ENCODE measurements at regions not wholly inside any gene's neighbourhood (a gene's known extent, or its start where the extent isn't known, plus 50 kb on each side); places are given as distances from the start of the nearest gene placed in this dataset.

DNA sequence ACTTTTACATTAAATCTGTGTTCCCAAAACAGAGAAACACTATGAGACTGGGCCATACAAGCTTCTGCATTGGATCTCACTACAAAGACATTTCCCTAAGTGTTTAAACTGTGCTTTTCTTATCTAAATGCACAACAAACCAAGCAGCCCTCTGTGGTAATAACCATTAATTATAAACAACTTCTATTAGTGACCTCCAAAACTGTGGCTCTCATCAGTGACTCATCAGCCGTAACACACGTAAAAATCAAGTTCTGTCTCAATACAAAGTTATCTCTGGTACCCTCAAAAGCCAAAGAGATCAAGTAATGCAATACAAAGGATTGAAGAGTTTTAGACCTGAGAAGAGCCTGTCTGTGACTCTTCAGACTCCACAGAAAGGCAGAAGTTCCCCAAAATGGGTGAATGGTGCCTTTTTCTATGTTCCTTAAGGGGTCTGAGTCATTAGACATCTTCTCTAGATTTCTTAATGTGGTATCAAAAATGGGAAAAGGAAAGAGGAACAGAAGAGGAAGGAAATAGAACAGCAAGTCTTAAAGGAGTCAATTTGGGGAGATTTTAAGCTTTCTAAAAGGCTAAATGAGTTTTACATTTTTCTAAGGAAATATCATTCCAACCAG lies 189.8 kb upstream of the PPP1R2C start:
- TF ChIP-seq GATA1 (IDR thresholded peaks at IDR 0.05; ENCODE audit: low read depth, low read length): no peak
- TF ChIP-seq POLR2A (IDR thresholded peaks at IDR 0.05; ENCODE audit: low read length): no peak
- DNase-seq: no peak

DNA sequence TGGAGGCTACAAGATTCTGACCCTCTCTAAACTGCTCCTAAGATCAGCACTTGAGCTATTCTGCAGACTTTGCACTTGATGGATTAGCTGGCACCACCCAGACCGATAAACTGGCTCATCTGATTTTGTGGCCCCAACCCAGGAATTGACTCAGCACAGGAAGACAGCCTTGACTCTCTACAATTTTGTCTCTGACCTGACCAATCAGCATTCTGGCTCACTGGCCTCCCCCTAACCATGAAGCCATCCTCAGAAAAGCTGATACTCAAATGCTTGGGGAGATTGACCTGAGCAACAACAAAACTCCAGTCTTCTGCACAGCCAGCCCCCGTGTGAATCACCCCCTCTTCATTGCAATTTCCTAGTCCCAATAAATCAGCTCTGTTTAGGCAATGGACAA lies 195.4 kb upstream of the PPP1R2C start:
- TF ChIP-seq GATA1 (IDR thresholded peaks at IDR 0.05; ENCODE audit: low read depth, low read length): no peak
- no peak for TF ChIP-seq POLR2A (IDR thresholded peaks at IDR 0.05; ENCODE audit: low read length)

DNA sequence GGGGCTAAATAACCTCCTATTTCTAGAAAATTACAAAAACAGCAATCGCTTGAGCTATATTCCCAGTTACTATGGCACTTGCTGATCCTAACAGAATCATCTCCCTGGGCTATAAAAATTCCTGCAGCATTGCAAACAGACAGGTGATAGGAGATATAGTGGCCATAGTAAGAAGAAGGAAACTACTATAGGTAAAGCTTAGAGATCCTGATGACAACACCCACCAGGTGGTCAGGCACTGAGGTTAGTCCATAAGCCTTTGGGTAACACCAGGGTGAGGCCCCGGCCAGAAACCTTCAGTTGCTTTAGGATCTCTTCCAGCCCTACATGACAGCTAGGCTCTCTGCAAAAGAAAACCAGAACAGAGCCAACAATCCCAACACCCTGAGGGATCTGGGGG lies 197.9 kb upstream of the PPP1R2C start:
- TF ChIP-seq POLR2A (IDR thresholded peaks at IDR 0.05; ENCODE audit: low read length) (no peak), GATA1 (IDR thresholded peaks at IDR 0.05; ENCODE audit: low read depth, low read length) (no peak)

More for the DNA sequence above, 195.4 kb upstream of the PPP1R2C start:
- DNase-seq: no peak

DNA sequence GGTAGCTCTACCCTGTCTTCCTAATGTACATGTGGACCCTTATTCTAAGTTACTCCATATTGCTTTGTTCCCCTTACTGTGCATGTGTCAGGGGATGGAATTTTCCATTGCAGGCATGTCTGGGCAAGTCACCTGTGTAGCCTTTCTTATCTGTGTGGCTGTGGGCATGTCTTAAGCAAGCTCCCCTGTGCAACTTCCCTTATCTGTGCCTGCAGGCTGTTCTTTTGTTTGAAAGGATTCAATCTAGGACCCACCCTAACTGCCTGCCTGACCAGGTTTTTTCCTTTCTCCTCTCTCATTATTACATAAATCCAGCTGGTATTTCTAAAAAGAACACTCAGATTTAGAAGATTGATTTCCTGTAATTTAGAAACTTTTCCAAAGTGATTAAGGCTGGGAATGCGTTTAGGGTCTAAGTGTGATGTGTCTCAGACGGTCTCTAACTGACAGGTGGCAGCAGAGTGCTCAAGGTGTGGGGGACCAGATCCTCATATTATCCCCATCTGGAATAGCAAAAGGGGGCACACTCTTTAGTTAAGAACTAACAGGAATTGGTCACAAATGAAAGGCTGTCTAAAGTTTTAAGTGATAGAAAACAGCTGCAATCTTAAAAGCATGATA lies 198.9 kb upstream of the PPP1R2C start:
- peak; percentile 19 to 70 for DNase-seq
- no peak for TF ChIP-seq POLR2A (IDR thresholded peaks at IDR 0.05; ENCODE audit: low read length)
- no peak for TF ChIP-seq GATA1 (IDR thresholded peaks at IDR 0.05; ENCODE audit: low read depth, low read length)

More for the DNA sequence above, 197.9 kb upstream of the PPP1R2C start:
- DNase-seq: no peak

DNA sequence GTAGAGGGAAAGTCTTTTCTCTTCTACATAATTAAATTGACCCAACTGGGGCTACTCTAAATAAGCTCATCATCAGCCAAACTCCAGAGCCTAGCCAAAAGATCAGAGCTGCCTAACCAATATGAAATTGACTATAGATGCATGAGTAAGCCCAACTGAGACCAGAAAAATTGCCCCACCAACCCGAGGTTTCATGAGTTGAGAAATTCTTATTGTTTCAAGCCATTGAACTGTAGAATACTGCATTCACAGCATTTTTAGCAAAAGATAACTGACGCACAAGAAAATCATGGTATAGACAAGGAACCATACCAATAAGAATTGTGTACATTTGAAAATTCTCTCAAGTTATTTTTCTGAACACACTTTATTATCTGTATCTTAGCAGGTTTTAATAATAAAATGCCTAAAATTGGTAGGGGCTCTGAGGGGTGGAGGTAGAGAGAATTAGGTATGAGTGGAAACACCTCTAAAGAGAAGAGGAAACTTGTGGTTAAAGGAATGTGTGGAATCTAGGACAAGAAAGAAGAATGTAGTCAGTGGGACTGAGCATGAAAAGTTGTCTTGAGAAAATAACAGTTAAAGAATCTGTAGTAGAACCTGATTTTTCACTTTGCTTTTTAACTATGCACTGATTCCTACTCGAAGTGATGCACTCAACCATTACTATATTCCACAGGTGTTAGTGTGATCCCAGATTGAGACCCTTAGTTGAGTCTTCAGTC lies 200.9 kb upstream of the PPP1R2C start:
- no peak for DNase-seq
- no peak for TF ChIP-seq GATA1 (IDR thresholded peaks at IDR 0.05; ENCODE audit: low read depth, low read length)
- no peak for TF ChIP-seq POLR2A (IDR thresholded peaks at IDR 0.05; ENCODE audit: low read length)

DNA sequence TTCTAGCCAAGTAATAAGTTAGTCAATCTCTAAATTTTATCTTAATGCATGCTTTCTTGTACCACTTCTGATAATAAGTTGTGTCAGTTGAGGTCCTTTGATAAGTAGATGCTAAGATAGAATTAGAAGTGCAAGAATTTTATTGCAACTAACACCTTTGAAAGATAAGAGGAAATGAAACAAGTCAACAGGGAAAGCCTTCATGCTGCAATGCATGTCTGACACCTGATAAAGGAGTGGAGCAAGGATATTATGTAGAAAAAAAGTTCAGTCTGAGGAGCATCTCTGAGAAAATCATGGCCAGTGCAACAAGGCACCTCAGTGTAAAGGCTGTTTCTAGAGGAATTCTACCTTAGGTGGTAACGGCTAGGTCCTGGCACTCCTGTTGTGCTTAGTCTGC lies 210.7 kb upstream of the PPP1R2C start:
- TF ChIP-seq GATA1 (IDR thresholded peaks at IDR 0.05; ENCODE audit: low read depth, low read length) (no peak), POLR2A (IDR thresholded peaks at IDR 0.05; ENCODE audit: low read length) (no peak)
- no peak for DNase-seq

DNA sequence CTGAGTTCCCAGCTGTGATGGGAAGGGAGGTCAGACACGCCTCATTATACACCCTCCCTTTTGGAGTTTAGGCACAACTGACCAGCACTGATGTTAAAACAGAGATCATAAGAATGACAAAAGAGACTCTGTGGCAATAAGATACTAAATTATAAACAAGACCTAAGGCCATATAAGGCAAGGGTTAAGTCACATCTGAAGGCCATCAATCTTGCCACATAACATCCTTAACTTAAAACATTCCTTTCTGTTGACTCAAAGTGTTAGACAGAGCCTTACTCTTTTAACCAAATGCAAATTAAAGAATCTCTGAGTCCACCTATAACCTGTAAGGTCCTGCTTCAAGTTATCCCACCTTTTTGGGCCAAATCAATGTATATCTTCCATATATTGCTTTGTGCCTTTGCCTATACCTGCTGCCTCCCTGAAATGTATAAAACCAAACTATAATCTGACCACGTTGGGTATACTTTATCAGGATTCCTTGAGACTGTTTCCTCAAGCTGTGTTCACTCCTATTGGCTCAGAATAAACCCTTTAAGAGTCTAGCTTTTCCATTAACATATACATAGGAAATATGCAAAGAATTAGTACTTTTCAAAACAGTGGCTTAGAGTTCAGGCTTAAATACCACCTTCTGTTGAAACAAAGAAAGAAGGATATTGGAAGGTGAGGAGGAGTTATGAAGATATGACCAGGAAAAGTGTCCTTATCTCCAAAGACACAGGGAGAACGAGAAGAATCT lies 214.4 kb upstream of the PPP1R2C start:
- TF ChIP-seq POLR2A (IDR thresholded peaks at IDR 0.05; ENCODE audit: low read length) (no peak), GATA1 (IDR thresholded peaks at IDR 0.05; ENCODE audit: low read depth, low read length) (no peak)
- DNase-seq: no peak

DNA sequence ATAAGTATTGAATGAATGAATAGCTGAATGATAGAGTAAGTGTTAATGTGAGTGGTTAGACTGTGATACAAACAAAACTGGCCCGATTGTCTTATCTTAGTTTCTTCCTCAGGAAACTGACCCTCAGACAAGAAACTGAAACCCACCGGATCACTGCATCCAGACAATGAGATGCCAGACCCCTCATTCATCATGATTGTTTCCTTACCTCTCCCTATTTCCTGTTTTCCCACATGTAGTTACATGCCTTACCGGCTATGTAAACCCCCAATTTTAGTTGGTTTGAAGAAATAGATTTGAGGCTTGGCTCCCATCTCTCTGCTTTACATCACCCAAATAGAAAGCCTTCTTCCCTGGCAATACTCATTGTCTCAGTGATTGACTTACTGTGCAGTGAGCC lies 218.9 kb upstream of the PPP1R2C start:
- no peak for DNase-seq
- TF ChIP-seq POLR2A (IDR thresholded peaks at IDR 0.05; ENCODE audit: low read length) (no peak), GATA1 (IDR thresholded peaks at IDR 0.05; ENCODE audit: low read depth, low read length) (no peak)

DNA sequence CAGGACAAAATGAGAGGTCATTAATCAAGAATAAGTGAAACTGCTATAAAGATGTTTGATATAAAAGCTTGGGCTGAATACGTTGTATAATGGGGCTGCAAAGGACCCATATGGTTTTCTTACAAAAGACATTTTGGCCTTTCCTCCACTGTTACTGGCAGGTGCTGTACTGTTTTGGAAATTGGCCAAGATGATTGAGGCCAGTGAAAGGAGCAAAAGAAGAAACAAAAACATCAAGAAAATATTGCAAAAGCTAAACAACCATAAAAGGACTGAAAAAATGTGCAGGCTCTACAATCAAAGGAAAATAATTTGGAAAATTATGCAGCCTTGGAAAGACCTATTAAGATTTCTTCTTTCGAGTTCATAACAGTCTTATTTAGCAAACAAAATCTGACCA lies 222.2 kb upstream of the PPP1R2C start:
- TF ChIP-seq GATA1 (IDR thresholded peaks at IDR 0.05; ENCODE audit: low read depth, low read length) (no peak), POLR2A (IDR thresholded peaks at IDR 0.05; ENCODE audit: low read length) (no peak)
- no peak for DNase-seq

DNA sequence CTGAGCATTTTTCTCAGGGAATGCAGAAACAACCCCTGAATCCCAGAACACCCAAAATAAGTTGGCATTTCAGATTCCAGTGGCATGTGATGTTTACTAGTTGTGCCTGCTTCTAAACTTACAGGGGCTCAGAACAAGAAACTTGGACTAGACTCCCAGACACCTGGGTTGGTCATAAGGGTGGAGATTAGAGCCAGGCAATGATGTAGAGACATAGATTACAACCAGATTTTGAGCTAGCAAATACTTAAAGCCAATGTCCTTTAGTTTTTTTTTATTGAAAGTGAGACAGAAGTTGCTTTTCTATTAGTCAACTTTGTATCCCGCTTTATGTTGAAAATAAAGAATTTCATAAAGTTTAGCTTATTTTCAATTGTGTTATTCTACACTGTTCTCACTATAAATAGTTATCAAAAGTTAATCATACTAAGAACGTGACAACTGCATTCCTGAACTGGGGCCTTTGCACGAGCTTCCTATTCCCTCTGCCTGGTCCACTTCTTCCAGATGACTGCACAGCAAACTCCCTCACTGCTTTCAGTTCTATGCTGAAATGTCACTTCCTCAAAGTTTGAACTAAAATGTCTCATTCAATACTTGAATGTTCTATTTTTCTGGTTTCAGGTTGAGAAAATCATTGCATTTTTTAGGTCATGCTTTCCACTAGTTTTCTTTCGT lies 224.7 kb upstream of the PPP1R2C start:
- TF ChIP-seq GATA1 (IDR thresholded peaks at IDR 0.05; ENCODE audit: low read depth, low read length) (no peak), POLR2A (IDR thresholded peaks at IDR 0.05; ENCODE audit: low read length) (no peak)
- DNase-seq: no peak

DNA sequence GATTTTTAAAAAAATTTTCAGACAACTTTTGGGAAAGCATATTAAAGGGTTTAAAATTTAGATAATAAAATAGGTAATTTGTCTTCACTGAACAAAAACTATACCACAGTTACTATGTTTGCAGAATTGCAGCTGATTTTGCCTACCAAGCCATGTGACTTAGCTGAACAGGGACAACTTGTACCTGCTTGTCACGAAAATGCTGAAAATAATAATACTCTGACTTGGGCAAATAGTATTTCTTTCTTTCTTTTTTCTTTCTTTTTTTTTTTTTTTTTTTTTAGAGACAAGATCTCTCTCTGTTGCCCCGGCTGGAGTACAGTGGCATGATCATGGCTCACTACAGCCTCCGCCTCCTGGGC lies 225.2 kb upstream of the PPP1R2C start:
- no peak for TF ChIP-seq GATA1 (IDR thresholded peaks at IDR 0.05; ENCODE audit: low read depth, low read length)
- no peak for TF ChIP-seq POLR2A (IDR thresholded peaks at IDR 0.05; ENCODE audit: low read length)
- no peak for DNase-seq

DNA sequence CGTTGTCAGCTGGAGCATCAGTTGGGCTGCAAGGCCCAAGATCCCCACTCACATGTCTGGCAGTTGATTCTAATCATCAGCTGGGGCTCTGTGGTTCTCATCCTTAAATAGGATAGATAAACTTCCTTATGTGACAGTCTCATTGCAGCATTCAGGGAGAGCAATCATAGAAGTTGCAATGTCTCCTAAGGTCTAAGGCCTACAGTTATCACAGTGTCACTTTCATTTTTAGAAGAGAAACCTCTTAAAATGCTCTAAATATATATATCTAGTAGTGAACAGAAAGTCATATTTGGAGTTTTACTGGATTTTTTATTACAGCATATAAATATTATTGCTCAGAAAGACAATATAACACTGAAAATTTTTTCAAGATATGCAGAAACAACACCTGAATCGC lies 226.0 kb upstream of the PPP1R2C start:
- DNase-seq: no peak
- TF ChIP-seq GATA1 (IDR thresholded peaks at IDR 0.05; ENCODE audit: low read depth, low read length): no peak
- TF ChIP-seq POLR2A (IDR thresholded peaks at IDR 0.05; ENCODE audit: low read length): no peak

DNA sequence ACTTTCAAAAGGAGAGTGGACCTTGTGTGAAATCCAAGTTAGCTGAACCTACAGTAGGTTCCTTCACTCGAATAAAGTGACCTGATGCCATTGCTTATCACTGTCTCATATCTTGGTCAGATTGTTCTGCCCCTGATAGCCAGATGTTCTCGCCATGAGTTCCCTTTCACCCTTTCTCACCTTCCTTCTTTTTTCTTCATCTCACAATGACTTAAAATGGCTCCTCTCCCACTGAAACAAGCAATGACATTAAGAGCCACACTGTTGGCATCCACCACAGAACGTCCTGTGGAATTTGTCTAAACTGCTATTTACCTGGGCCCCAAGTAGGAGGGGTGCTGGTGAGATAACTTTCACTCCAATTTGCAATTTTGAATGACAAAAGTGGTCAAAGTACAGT lies 227.6 kb upstream of the PPP1R2C start:
- DNase-seq: no peak
- no peak for TF ChIP-seq POLR2A (IDR thresholded peaks at IDR 0.05; ENCODE audit: low read length)
- no peak for TF ChIP-seq GATA1 (IDR thresholded peaks at IDR 0.05; ENCODE audit: low read depth, low read length)

DNA sequence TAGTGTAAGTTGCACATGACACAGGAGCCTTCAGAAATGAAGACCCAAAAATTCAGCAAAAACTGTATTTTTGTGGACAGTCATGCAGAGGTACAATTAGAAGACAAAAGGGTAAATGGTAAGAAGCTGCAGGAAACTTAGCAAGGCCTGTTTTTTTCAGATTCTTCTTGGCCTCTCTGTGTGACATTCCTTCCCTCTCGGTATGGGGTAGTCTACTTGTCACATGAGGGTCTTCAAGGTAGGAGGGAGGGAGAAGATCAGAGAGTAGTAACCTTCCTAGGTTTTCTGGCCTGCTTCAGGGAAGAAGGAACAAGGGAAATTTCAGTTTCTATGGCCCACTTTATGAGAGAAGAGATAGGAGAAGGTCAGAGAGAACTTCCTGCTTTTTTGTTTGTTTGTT lies 230.4 kb upstream of the PPP1R2C start:
- DNase-seq: no peak
- TF ChIP-seq POLR2A (IDR thresholded peaks at IDR 0.05; ENCODE audit: low read length): no peak
- TF ChIP-seq GATA1 (IDR thresholded peaks at IDR 0.05; ENCODE audit: low read depth, low read length): no peak

All from erythroblast (primary cell).